T-cell (primary cell): ENCODE measurements at regions not wholly inside any gene's neighbourhood (a gene's known extent, or its start where the extent isn't known, plus 50 kb on each side); places are given as distances from the start of the nearest gene placed in this dataset.
"Not testable (repeated sequence)": the region's sequence is repeated elsewhere in the genome, so short reads cannot be mapped to it uniquely, and the experiment has no call there.

Source experiments
- ATAC-seq, 4 experiments: fragments of 200-7000 bp in 3 of 4; fragments of 150-1000 bp in 1 of 4; cut with Tn5 transposase; replicated peaks in 1 of 4; 1 replicate in 3 of 4; 2 replicates in 1 of 4; pipeline ENCODE4 v1.10.0; 2021; ENCODE audit warnings: moderate library complexity in 3 of 4, mild to moderate bottlenecking in 2 of 4, moderate number of reproducible peaks in 1 of 4
- CTCF ChIA-PET, 2 donors: fragments of 300-600 bp; sonication (Branson Sonifier 250); formaldehyde crosslinking; loops; one replicate each; lab custom pipeline; 2022; ENCODE audit warnings: antibody characterized with exemption in 2 of 2; lab: Charles Lee
- POLR2A ChIA-PET, 2 donors: fragments of 300-600 bp; sonication (Branson Sonifier 250); formaldehyde crosslinking; loops; one replicate each; lab custom pipeline; 2022; ENCODE audit warnings: antibody characterized with exemption in 2 of 2; lab: Charles Lee
- DNase-seq, 35 experiments: peaks; one replicate each; pipeline versions ENCODE4 v3.0.0 to v3.0.0-alpha.2; 2013 to 2023
- H3K27ac ChIP-seq: one replicate; pipeline ENCODE4 v1.5.1; 2013; ENCODE audit warnings: low read length
- H3K27me3 ChIP-seq, 2 experiments: replicated peaks in 1 of 2; 1 replicate in 1 of 2; 2 replicates in 1 of 2; pipeline versions ENCODE4 v1.6.1 to v1.7.0; 2013; ENCODE audit warnings: low read length in 1 of 2, mixed read lengths in 1 of 2; ENCODE audit not compliant: control insufficient read depth in 2 of 2, insufficient read depth in 2 of 2; ENCODE audit errors: extremely low read depth in 1 of 2
- H3K36me3 ChIP-seq, 2 donors: 1 replicate in 1 of 2; 2 replicates in 1 of 2; pipeline versions ENCODE4 v1.6.1 to v1.7.0; 2013; ENCODE audit warnings: low read length in 1 of 2; ENCODE audit not compliant: control insufficient read depth in 2 of 2, insufficient read depth in 1 of 2; ENCODE audit errors: extremely low read depth in 1 of 2
- H3K4me1 ChIP-seq, 2 experiments: 1 replicate in 1 of 2; 2 replicates in 1 of 2; pipeline versions ENCODE4 v1.6.1 to v1.7.0; 2013; ENCODE audit warnings: low read length in 2 of 2, mixed read lengths in 1 of 2; ENCODE audit not compliant: insufficient read depth in 2 of 2, control insufficient read depth in 1 of 2; ENCODE audit errors: extremely low read depth in 1 of 2
- H3K4me3 ChIP-seq, 2 donors: 1 replicate in 1 of 2; 2 replicates in 1 of 2; pipeline versions ENCODE4 v1.5.1 to v1.7.0; 2013; ENCODE audit warnings: mild to moderate bottlenecking in 2 of 2, low read length in 1 of 2, moderate library complexity in 1 of 2; ENCODE audit not compliant: control insufficient read depth in 1 of 2; ENCODE audit errors: extremely low read depth in 1 of 2
- H3K9me3 ChIP-seq: 2 replicates; pipeline ENCODE4 v1.7.0; 2013
- H3K27ac Mint-ChIP-seq, 2 donors: one replicate each; pipeline ENCODE4 v1.8.0; 2020 to 2021; ENCODE audit warnings: mild to moderate bottlenecking in 2 of 2, mixed read lengths in 2 of 2
- H3K27me3 Mint-ChIP-seq, 2 donors: one replicate each; pipeline ENCODE4 v1.8.0; 2021 to 2022; ENCODE audit warnings: mixed read lengths in 2 of 2
- H3K36me3 Mint-ChIP-seq: one replicate; pipeline ENCODE4 v1.8.0; 2021; ENCODE audit warnings: mixed read lengths
- H3K4me1 Mint-ChIP-seq, 3 donors: one replicate each; pipeline ENCODE4 v1.8.0; 2020 to 2022; ENCODE audit warnings: mixed read lengths in 3 of 3, mild to moderate bottlenecking in 1 of 3
- H3K4me3 Mint-ChIP-seq, 3 donors: one replicate each; pipeline ENCODE4 v1.8.0; 2020 to 2022; ENCODE audit warnings: mild to moderate bottlenecking in 3 of 3, mixed read lengths in 3 of 3, moderate library complexity in 3 of 3
- H3K9me3 Mint-ChIP-seq, 3 donors: one replicate each; pipeline ENCODE4 v1.8.0; 2020 to 2022; ENCODE audit warnings: mixed read lengths in 3 of 3
- WGBS: methylation state at CpG from one replicate; pipeline ENCODE4 v1.1.5; 2013; ENCODE audit warnings: missing lambda C conversion rate; ENCODE audit not compliant: insufficient coverage; 5-methylcytosine and 5-hydroxymethylcytosine counted together

GRCh38 chr13:67902960-67903359 is 672.8 kb upstream of the PCDH9 start:
- no CpG with 5 or more reads among the region's 8 CpGs for WGBS
- H3K4me1 Mint-ChIP-seq, H3K4me1 ChIP-seq, H3K27ac ChIP-seq, H3K27me3 Mint-ChIP-seq, H3K9me3 ChIP-seq, H3K4me3 Mint-ChIP-seq, ATAC-seq, H3K27ac Mint-ChIP-seq, DNase-seq, H3K36me3 ChIP-seq, H3K27me3 ChIP-seq, CTCF ChIA-PET, H3K4me3 ChIP-seq, H3K36me3 Mint-ChIP-seq, POLR2A ChIA-PET: not testable (repeated sequence)
- peaks cover 19 to 46% (median 35%) of the 10 kb centered on the region in 3 donors for H3K9me3 Mint-ChIP-seq

DNA sequence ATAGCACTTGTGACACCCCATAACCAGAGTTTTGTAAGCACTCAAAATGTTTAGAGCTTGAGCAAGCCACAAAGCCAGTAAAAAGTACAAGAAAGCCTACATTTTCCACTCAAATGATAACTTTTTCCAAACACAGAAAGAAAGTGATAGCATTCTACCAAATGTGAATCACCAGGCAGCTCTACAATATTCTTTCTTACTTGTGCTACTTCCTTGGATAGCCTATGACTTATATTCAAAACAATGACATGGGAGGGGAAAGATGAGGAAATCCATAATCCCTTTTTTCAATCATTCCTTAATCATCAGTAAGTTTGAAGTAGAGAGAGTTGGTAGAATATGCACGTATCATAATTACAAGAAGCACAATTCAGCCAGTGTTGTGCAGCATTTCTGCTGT is 650.8 kb upstream of the PCDH9 start:
- no peaks in the 10 kb centered on the region for H3K36me3 ChIP-seq
- H3K36me3 Mint-ChIP-seq, result no peaks in the 10 kb centered on the region
- H3K4me3 Mint-ChIP-seq, result no peak overlapping the region
- ChIA-PET POLR2A (no interaction called here), CTCF (no interaction called here)
- ATAC-seq (no peak), DNase-seq (no peak)
- H3K9me3 Mint-ChIP-seq, result peaks cover 0 to 17% (median 14%) of the 10 kb centered on the region in 3 donors
- no peaks in the 10 kb centered on the region for H3K9me3 ChIP-seq
- no peaks in the 10 kb centered on the region for H3K27me3 Mint-ChIP-seq
- WGBS, result no CpG with 5 or more reads among the region's 1 CpG
- no peaks in the 10 kb centered on the region for H3K4me1 ChIP-seq
- no peak overlapping the region for H3K4me3 ChIP-seq
- H3K27me3 ChIP-seq, result no peaks in the 10 kb centered on the region
- H3K27ac ChIP-seq, result no peak overlapping the region
- H3K27ac Mint-ChIP-seq, result no peak overlapping the region
- H3K4me1 Mint-ChIP-seq, result no peaks in the 10 kb centered on the region

DNA sequence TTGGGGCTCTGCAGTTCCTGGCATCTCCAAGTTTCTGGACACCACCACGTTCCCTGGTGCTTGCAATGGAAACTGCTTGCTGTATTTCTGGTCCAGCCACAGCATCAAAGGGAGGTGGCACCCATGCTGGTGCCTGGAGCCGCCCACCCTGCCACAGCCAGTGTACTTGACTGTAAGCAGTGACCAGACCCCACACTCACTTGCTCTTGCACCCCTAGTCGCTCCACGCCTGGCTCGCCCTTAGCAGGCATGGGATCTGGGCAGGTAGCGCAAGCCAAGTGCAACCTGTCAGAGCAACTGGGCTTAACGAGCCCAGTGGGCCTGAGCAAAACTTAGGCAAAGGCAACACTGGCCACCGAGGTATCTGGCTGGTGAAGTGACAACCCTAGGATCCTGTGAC is 648.2 kb upstream of the PCDH9 start:
- no peak overlapping the region for H3K4me3 Mint-ChIP-seq
- no peak overlapping the region for H3K27ac Mint-ChIP-seq
- H3K4me3 ChIP-seq, result no peak overlapping the region
- DNase-seq, result no peak
- WGBS, result 75% methylated on average over 7 of the region's 8 CpGs
- H3K27ac ChIP-seq, result no peak overlapping the region
- H3K36me3 Mint-ChIP-seq, result no peaks in the 10 kb centered on the region
- ChIA-PET POLR2A (no interaction called here), CTCF (no interaction called here)
- no peak for ATAC-seq
- no peaks in the 10 kb centered on the region for H3K4me1 Mint-ChIP-seq
- no peaks in the 10 kb centered on the region for H3K27me3 ChIP-seq
- no peaks in the 10 kb centered on the region for H3K4me1 ChIP-seq
- H3K9me3 Mint-ChIP-seq, result peaks cover 0 to 14% (median 4%) of the 10 kb centered on the region in 3 donors
- H3K27me3 Mint-ChIP-seq, result no peaks in the 10 kb centered on the region
- no peaks in the 10 kb centered on the region for H3K36me3 ChIP-seq
- H3K9me3 ChIP-seq, result no peaks in the 10 kb centered on the region

GRCh38 chr13:67877031-67877430 is 646.9 kb upstream of the PCDH9 start:
- CTCF ChIA-PET, result no interaction called here
- ATAC-seq (no peak), DNase-seq (no peak)
- H3K4me1 Mint-ChIP-seq, result no peaks in the 10 kb centered on the region
- Histone ChIP-seq H3K27ac (no peak overlapping the region), H3K4me1 (no peaks in the 10 kb centered on the region), H3K36me3 (no peaks in the 10 kb centered on the region), H3K9me3 (no peaks in the 10 kb centered on the region), H3K27me3 (no peaks in the 10 kb centered on the region), H3K4me3 (no peak overlapping the region)
- no peak overlapping the region for H3K4me3 Mint-ChIP-seq
- no peaks in the 10 kb centered on the region for H3K27me3 Mint-ChIP-seq
- H3K9me3 Mint-ChIP-seq, result peaks cover 4 to 13% (median 5%) of the 10 kb centered on the region in 3 donors
- POLR2A ChIA-PET, result no interaction called here
- no peak overlapping the region for H3K27ac Mint-ChIP-seq
- no peaks in the 10 kb centered on the region for H3K36me3 Mint-ChIP-seq
- 60% methylated on average over 1 of the region's 5 CpGs for WGBS

DNA sequence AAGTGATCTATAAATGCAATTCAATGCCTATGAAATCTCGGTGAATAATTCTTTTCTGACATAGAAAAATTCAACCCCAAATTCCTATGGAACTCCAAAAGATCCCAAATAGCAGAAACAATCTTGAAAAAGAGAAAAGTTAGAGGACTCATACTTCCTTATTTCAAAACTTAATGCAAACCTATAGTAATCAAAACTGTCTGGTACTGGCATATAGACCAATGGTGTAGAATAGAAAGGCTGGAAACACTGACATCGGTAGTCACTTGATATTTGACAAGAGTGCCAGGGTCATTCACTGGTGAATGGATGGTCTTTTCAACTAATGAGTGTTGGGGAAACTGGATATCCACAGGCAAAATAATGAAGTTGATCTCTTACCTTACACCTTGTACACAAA is 637.1 kb upstream of the PCDH9 start:
- POLR2A ChIA-PET, result no interaction called here
- no peaks in the 10 kb centered on the region for H3K27me3 Mint-ChIP-seq

GRCh38 chr13:67860315-67860714 is 630.2 kb upstream of the PCDH9 start:
- H3K4me3 Mint-ChIP-seq, result no peak overlapping the region
- H3K36me3 Mint-ChIP-seq, result no peaks in the 10 kb centered on the region
- Histone ChIP-seq H3K4me1 (no peaks in the 10 kb centered on the region), H3K27me3 (no peaks in the 10 kb centered on the region), H3K27ac (no peak overlapping the region), H3K9me3 (no peaks in the 10 kb centered on the region), H3K36me3 (no peaks in the 10 kb centered on the region), H3K4me3 (no peak overlapping the region)
- ATAC-seq, result no peak
- H3K27ac Mint-ChIP-seq, result no peak overlapping the region
- CTCF ChIA-PET, result no interaction called here
- DNase-seq, result no peak
- whole genome bisulfite sequencing, result 83% methylated on average over 1 of the region's 3 CpGs
- H3K4me1 Mint-ChIP-seq, result no peaks in the 10 kb centered on the region
- no peaks in the 10 kb centered on the region for H3K27me3 Mint-ChIP-seq
- POLR2A ChIA-PET, result interaction anchor here in 1 of 2 donors (0.7 kb wide), 1 partner anchor 953 kb away, joined by 3 read pairs; no protein-coding TSS in a partner anchor
- H3K9me3 Mint-ChIP-seq, result peaks cover 12 to 24% (median 16%) of the 10 kb centered on the region in 3 donors

More for the DNA sequence above, 637.1 kb upstream of the PCDH9 start:
- no peak for DNase-seq
- 83% methylated on average over 1 of the region's 2 CpGs for WGBS
- Mint-ChIP-seq H3K27ac (no peak overlapping the region), H3K9me3 (peaks cover 10 to 32% (median 22%) of the 10 kb centered on the region in 3 donors), H3K36me3 (no peaks in the 10 kb centered on the region), H3K4me3 (no peak overlapping the region), H3K4me1 (no peaks in the 10 kb centered on the region)
- no peaks in the 10 kb centered on the region for H3K27me3 ChIP-seq
- H3K9me3 ChIP-seq, result no peaks in the 10 kb centered on the region
- H3K27ac ChIP-seq, result no peak overlapping the region
- CTCF ChIA-PET, result no interaction called here
- ATAC-seq, result no peak
- no peaks in the 10 kb centered on the region for H3K4me1 ChIP-seq
- no peak overlapping the region for H3K4me3 ChIP-seq
- no peaks in the 10 kb centered on the region for H3K36me3 ChIP-seq

GRCh38 chr13:67859904-67860303 is 629.8 kb upstream of the PCDH9 start:
- WGBS, result 81% methylated on average over 2 of the region's 3 CpGs
- ChIA-PET CTCF (no interaction called here), POLR2A (no interaction called here)
- H3K27ac Mint-ChIP-seq, result no peak overlapping the region
- Histone ChIP-seq H3K36me3 (no peaks in the 10 kb centered on the region), H3K4me3 (no peak overlapping the region), H3K4me1 (no peaks in the 10 kb centered on the region), H3K27me3 (no peaks in the 10 kb centered on the region), H3K27ac (no peak overlapping the region), H3K9me3 (no peaks in the 10 kb centered on the region)
- no peaks in the 10 kb centered on the region for H3K36me3 Mint-ChIP-seq
- ATAC-seq (no peak), DNase-seq (no peak)
- no peaks in the 10 kb centered on the region for H3K27me3 Mint-ChIP-seq
- H3K4me1 Mint-ChIP-seq, result no peaks in the 10 kb centered on the region
- peaks cover 12 to 24% (median 20%) of the 10 kb centered on the region in 3 donors for H3K9me3 Mint-ChIP-seq
- no peak overlapping the region for H3K4me3 Mint-ChIP-seq
